OCI-LY1 (cell line): ENCODE measurements at regions not wholly inside any gene's neighbourhood (a gene's known extent, or its start where the extent isn't known, plus 50 kb on each side); places are given as distances from the start of the nearest gene placed in this dataset.

Source experiments
- EZH2 ChIP-seq: fragments of 200-600 bp; sonication (generic), shearing (Covaris generic); IDR thresholded peaks from 2 replicates; pipeline ENCODE4 v1.8.0; 2017; ENCODE audit warnings: borderline replicate concordance, mixed run types, mild to moderate bottlenecking, antibody characterized with exemption, low read length, moderate library complexity, mixed read lengths
- TF ChIP-seq, protein P1 (sequence below): fragments of 200-600 bp; sonication (generic), shearing (Covaris generic); IDR thresholded peaks from 2 replicates; pipeline ENCODE4 v1.5.1; 2017; ENCODE audit warnings: mild to moderate bottlenecking, antibody characterized with exemption, low read length, moderate library complexity, mixed read lengths

- TF ChIP-seq, protein P1, sequence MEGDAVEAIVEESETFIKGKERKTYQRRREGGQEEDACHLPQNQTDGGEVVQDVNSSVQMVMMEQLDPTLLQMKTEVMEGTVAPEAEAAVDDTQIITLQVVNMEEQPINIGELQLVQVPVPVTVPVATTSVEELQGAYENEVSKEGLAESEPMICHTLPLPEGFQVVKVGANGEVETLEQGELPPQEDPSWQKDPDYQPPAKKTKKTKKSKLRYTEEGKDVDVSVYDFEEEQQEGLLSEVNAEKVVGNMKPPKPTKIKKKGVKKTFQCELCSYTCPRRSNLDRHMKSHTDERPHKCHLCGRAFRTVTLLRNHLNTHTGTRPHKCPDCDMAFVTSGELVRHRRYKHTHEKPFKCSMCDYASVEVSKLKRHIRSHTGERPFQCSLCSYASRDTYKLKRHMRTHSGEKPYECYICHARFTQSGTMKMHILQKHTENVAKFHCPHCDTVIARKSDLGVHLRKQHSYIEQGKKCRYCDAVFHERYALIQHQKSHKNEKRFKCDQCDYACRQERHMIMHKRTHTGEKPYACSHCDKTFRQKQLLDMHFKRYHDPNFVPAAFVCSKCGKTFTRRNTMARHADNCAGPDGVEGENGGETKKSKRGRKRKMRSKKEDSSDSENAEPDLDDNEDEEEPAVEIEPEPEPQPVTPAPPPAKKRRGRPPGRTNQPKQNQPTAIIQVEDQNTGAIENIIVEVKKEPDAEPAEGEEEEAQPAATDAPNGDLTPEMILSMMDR: no peak
- TF ChIP-seq EZH2: no peak
Measured at GRCh38 chr11:105220121-105220520, 80.6 kb upstream of the CARD18 start.
